Neural progenitor cell (in vitro differentiated cells): ENCODE measurements at regions not wholly inside any gene's neighbourhood (a gene's known extent, or its start where the extent isn't known, plus 50 kb on each side); places are given as distances from the start of the nearest gene placed in this dataset.

ENCODE experiments used
- DNase-seq: peaks from one replicate; pipeline ENCODE4 v3.0.0-alpha.2; 2016; ENCODE audit warnings: low spot score
- H2AFZ ChIP-seq: fragments of 200-600 bp; sonication (generic); replicated peaks from 2 replicates; pipeline ENCODE4 v1.6.1; 2016; ENCODE audit warnings: antibody characterized with exemption
- H3F3A ChIP-seq: fragments of 200-600 bp; sonication (generic); 2 replicates; pipeline ENCODE4 v1.6.1; 2016; ENCODE audit warnings: antibody characterized with exemption, low read depth
- H3K27ac ChIP-seq: fragments of 200-600 bp; sonication (generic); 2 replicates; pipeline ENCODE4 v1.5.1; 2016; ENCODE audit warnings: mild to moderate bottlenecking
- H3K27me3 ChIP-seq: fragments of 200-600 bp; sonication (generic); 2 replicates; pipeline ENCODE4 v1.6.1; 2016; ENCODE audit warnings: mild to moderate bottlenecking, moderate library complexity
- H3K36me3 ChIP-seq: fragments of 200-600 bp; sonication (generic); 2 replicates; pipeline ENCODE4 v1.5.1; 2016
- H3K4me1 ChIP-seq: fragments of 200-600 bp; sonication (generic); 2 replicates; pipeline ENCODE4 v1.6.1; 2016; ENCODE audit warnings: mixed run types
- H3K4me2 ChIP-seq: fragments of 200-600 bp; sonication (generic); 2 replicates; pipeline ENCODE4 v1.6.1; 2016
- H3K4me3 ChIP-seq: fragments of 200-600 bp; sonication (generic); 2 replicates; pipeline ENCODE4 v1.5.1; 2016
- H3K79me2 ChIP-seq: fragments of 200-600 bp; sonication (generic); 2 replicates; pipeline ENCODE4 v1.6.1; 2016; ENCODE audit warnings: low read depth
- H3K9ac ChIP-seq: fragments of 200-600 bp; sonication (generic); 2 replicates; pipeline ENCODE4 v1.6.1; 2016
- H3K9me3 ChIP-seq: fragments of 200-600 bp; sonication (generic); 2 replicates; pipeline ENCODE4 v1.5.1; 2016; ENCODE audit warnings: low read depth
- H4K20me1 ChIP-seq: fragments of 200-600 bp; sonication (generic); 2 replicates; pipeline ENCODE4 v1.6.1; 2016; ENCODE audit warnings: low read depth
- H3K27ac Mint-ChIP-seq: 3 replicates; pipeline ENCODE4 v1.8.0; 2021; ENCODE audit warnings: mixed read lengths
- H3K27me3 Mint-ChIP-seq: 2 replicates; pipeline ENCODE4 v1.8.0; 2022; ENCODE audit warnings: low read depth, mild to moderate bottlenecking, inconsistent platforms, moderate library complexity, mixed read lengths; ENCODE audit not compliant: insufficient read depth
- H3K36me3 Mint-ChIP-seq: 3 replicates; pipeline ENCODE4 v1.8.0; 2021; ENCODE audit warnings: mixed read lengths
- H3K4me1 Mint-ChIP-seq: 3 replicates; pipeline ENCODE4 v1.8.0; 2021; ENCODE audit warnings: mixed read lengths
- H3K4me3 Mint-ChIP-seq: 3 replicates; pipeline ENCODE4 v1.8.0; 2021; ENCODE audit warnings: mild to moderate bottlenecking, moderate library complexity, mixed read lengths
- H3K9me3 Mint-ChIP-seq: 3 replicates; pipeline ENCODE4 v1.8.0; 2020; ENCODE audit warnings: mixed read lengths
- CTCF ChIP-seq: fragments of 200-600 bp; sonication (generic); IDR thresholded peaks from 2 replicates; pipeline ENCODE4 v1.5.1; 2017; ENCODE audit warnings: antibody characterized with exemption, mild to moderate bottlenecking
- EZH2 ChIP-seq: fragments of 200-600 bp; sonication (generic); IDR thresholded peaks from 2 replicates; pipeline ENCODE4 v1.6.1; 2017; ENCODE audit warnings: antibody characterized with exemption, mild to moderate bottlenecking, moderate library complexity
- EZH2phosphoT487 ChIP-seq: fragments of 200-600 bp; sonication (generic); IDR thresholded peaks from 2 replicates; pipeline ENCODE4 v1.6.1; 2017; ENCODE audit warnings: antibody characterized with exemption

GRCh38 chr2:10201201-10201600 is 78.7 kb downstream of the RRM2 start:
- Mint-ChIP-seq H3K4me1 (peaks cover 22% of the 10 kb centered on the region), H3K4me3 (no peak overlapping the region), H3K9me3 (peaks cover 17% of the 10 kb centered on the region), H3K27me3 (peaks cover 5% of the 10 kb centered on the region), H3K36me3 (peaks cover 12% of the 10 kb centered on the region), H3K27ac (no peak overlapping the region)
- Histone ChIP-seq H3K9ac (no peak overlapping the region), H3K79me2 (no peaks in the 10 kb centered on the region), H3F3A (peaks cover 7% of the 10 kb centered on the region), H2AFZ (no peak overlapping the region), H3K27ac (no peak overlapping the region), H3K36me3 (no peaks in the 10 kb centered on the region), H3K27me3 (no peaks in the 10 kb centered on the region), H3K9me3 (no peaks in the 10 kb centered on the region), H4K20me1 (peaks cover 10% of the 10 kb centered on the region), H3K4me1 (peaks cover 17% of the 10 kb centered on the region), H3K4me2 (no peak overlapping the region), H3K4me3 (no peak overlapping the region)
- TF ChIP-seq EZH2phosphoT487 (no peak), CTCF (no peak), EZH2 (no peak)
- DNase-seq: no peak

GRCh38 chr2:10202131-10202665 is 79.7 kb downstream of the RRM2 start:
- DNase-seq: no peak
- Histone ChIP-seq H3K36me3 (no peaks in the 10 kb centered on the region), H3F3A (peaks cover 7% of the 10 kb centered on the region), H3K79me2 (no peaks in the 10 kb centered on the region), H3K27ac (no peak overlapping the region), H3K27me3 (no peaks in the 10 kb centered on the region), H3K9me3 (no peaks in the 10 kb centered on the region), H3K9ac (no peak overlapping the region), H3K4me3 (no peak overlapping the region), H3K4me1 (peaks cover 17% of the 10 kb centered on the region), H2AFZ (no peak overlapping the region), H4K20me1 (peaks cover 10% of the 10 kb centered on the region), H3K4me2 (no peak overlapping the region)
- no peak overlapping the region for H3K27ac Mint-ChIP-seq
- no peak overlapping the region for H3K4me3 Mint-ChIP-seq
- H3K36me3 Mint-ChIP-seq: peaks cover 12% of the 10 kb centered on the region
- peaks cover 6% of the 10 kb centered on the region for H3K27me3 Mint-ChIP-seq
- TF ChIP-seq CTCF: no peak
- TF ChIP-seq EZH2phosphoT487: no peak
- TF ChIP-seq EZH2: no peak
- H3K4me1 Mint-ChIP-seq: peaks cover 22% of the 10 kb centered on the region
- peaks cover 17% of the 10 kb centered on the region for H3K9me3 Mint-ChIP-seq

- Histone ChIP-seq H3F3A (peaks cover 7% of the 10 kb centered on the region), H3K9me3 (no peaks in the 10 kb centered on the region), H3K79me2 (no peaks in the 10 kb centered on the region), H3K27ac (no peak overlapping the region), H3K4me2 (peak overlapping the region; percentile 51), H3K4me1 (peaks cover 17% of the 10 kb centered on the region), H2AFZ (no peak overlapping the region), H3K4me3 (no peak overlapping the region), H3K36me3 (no peaks in the 10 kb centered on the region), H3K9ac (no peak overlapping the region), H3K27me3 (no peaks in the 10 kb centered on the region), H4K20me1 (peaks cover 10% of the 10 kb centered on the region)
- peaks cover 30% of the 10 kb centered on the region for H3K4me1 Mint-ChIP-seq
- H3K4me3 Mint-ChIP-seq: no peak overlapping the region
- peaks cover 6% of the 10 kb centered on the region for H3K27me3 Mint-ChIP-seq
- H3K9me3 Mint-ChIP-seq: peaks cover 2% of the 10 kb centered on the region
- DNase-seq: peak; percentile 81
- H3K36me3 Mint-ChIP-seq: peaks cover 4% of the 10 kb centered on the region
- H3K27ac Mint-ChIP-seq: peak overlapping the region; percentile 87
- TF ChIP-seq EZH2phosphoT487 (no peak), EZH2 (no peak), CTCF (no peak)
These were observed 82.0 kb downstream of the RRM2 start for GRCh38 chr2:10204326-10205161.
